NT2/D1 (cell line): ENCODE measurements at regions not wholly inside any gene's neighbourhood (a gene's known extent, or its start where the extent isn't known, plus 50 kb on each side); places are given as distances from the start of the nearest gene placed in this dataset.
A peak's percentile ranks its signal among the peaks of the same experiment; 100 is the strongest.

Experiments
- DNase-seq: peaks from one replicate; pipeline ENCODE4 v3.0.0-alpha.2; 2011; ENCODE audit warnings: low read depth, low spot score
- H3K27me3 ChIP-seq: 2 replicates; pipeline ENCODE4 v1.6.0; 2011; ENCODE audit warnings: mild to moderate bottlenecking; ENCODE audit not compliant: insufficient read length, insufficient read depth
- H3K36me3 ChIP-seq: 2 replicates; pipeline ENCODE4 v1.6.1; 2011; ENCODE audit warnings: mild to moderate bottlenecking, low read length, mixed read lengths; ENCODE audit not compliant: insufficient read depth, insufficient read length
- H3K4me1 ChIP-seq: 2 replicates; pipeline ENCODE4 v1.5.1; 2011; ENCODE audit not compliant: insufficient read depth, insufficient read length
- H3K4me3 ChIP-seq: 2 replicates; pipeline ENCODE4 v1.5.1; 2011; ENCODE audit warnings: low read depth; ENCODE audit not compliant: insufficient read length
- H3K9ac ChIP-seq: 2 replicates; pipeline ENCODE4 v1.6.0; 2011; ENCODE audit warnings: low read depth; ENCODE audit not compliant: insufficient read length
- H3K9me3 ChIP-seq: 2 replicates; pipeline ENCODE4 v1.5.1; 2011; ENCODE audit warnings: mild to moderate bottlenecking, low read length; ENCODE audit not compliant: insufficient read depth
- SUZ12 ChIP-seq: IDR thresholded peaks from 2 replicates; pipeline ENCODE4 v1.6.1; 2011; ENCODE audit not compliant: insufficient read length, insufficient read depth; ENCODE audit errors: extremely low read depth
- YY1 ChIP-seq: IDR thresholded peaks from 2 replicates; pipeline ENCODE4 v1.6.1; 2011; ENCODE audit not compliant: insufficient read length, insufficient read depth
- ZNF274 ChIP-seq: IDR thresholded peaks from 2 replicates; pipeline ENCODE4 v1.6.1; 2011; ENCODE audit warnings: mild to moderate bottlenecking, low read depth, low read length

DNA sequence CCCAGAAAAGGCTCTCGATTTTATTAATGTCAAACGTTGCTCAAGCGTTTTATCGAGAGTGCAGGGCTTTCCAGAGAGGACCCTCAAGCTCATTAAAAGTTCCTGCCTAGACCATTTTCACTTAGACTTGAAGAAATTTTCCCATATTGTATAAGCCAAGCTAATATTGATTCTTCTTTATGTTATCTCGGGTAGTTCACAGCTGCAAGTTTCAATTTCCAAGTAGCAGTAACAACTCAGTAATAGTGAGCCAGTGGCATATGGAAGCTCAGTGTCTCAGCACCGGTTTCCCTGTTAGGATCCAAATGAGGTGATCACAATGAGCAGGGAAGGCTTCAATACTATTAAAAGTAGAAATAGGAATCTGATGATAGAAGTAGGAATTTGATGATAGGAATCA, 274.5 kb downstream of the TMX3 start:
- TF ChIP-seq ZNF274 (no peak), SUZ12 (no peak), YY1 (no peak)
- Histone ChIP-seq H3K9ac (no peak overlapping the region), H3K9me3 (peaks cover 6% of the 10 kb centered on the region), H3K27me3 (no peaks in the 10 kb centered on the region), H3K4me1 (no peaks in the 10 kb centered on the region), H3K4me3 (no peak overlapping the region), H3K36me3 (no peaks in the 10 kb centered on the region)
- no peak for DNase-seq

GRCh38 chr18:68439642-68440041, 275.3 kb downstream of the TMX3 start:
- no peak for DNase-seq
- Histone ChIP-seq H3K9me3 (peaks cover 6% of the 10 kb centered on the region), H3K4me3 (no peak overlapping the region), H3K4me1 (no peaks in the 10 kb centered on the region), H3K36me3 (no peaks in the 10 kb centered on the region), H3K27me3 (no peaks in the 10 kb centered on the region), H3K9ac (no peak overlapping the region)
- TF ChIP-seq ZNF274 = no peak
- TF ChIP-seq YY1 = no peak
- TF ChIP-seq SUZ12 = no peak

- H3K27me3 ChIP-seq = no peaks in the 10 kb centered on the region
- H3K9ac ChIP-seq = no peak overlapping the region
- no peaks in the 10 kb centered on the region for H3K36me3 ChIP-seq
- no peaks in the 10 kb centered on the region for H3K4me1 ChIP-seq
- peaks cover 6% of the 10 kb centered on the region for H3K9me3 ChIP-seq
- TF ChIP-seq SUZ12 (no peak), YY1 (no peak), ZNF274 (no peak)
- H3K4me3 ChIP-seq = no peak overlapping the region
- DNase-seq = peak; percentile 25
These were observed 275.9 kb downstream of the TMX3 start for GRCh38 chr18:68438983-68439382.

- Histone ChIP-seq H3K36me3 (no peaks in the 10 kb centered on the region), H3K4me1 (no peaks in the 10 kb centered on the region), H3K9me3 (peaks cover 6% of the 10 kb centered on the region), H3K4me3 (no peak overlapping the region), H3K9ac (no peak overlapping the region), H3K27me3 (no peaks in the 10 kb centered on the region)
- DNase-seq = no peak
- no peak for TF ChIP-seq ZNF274
- no peak for TF ChIP-seq YY1
- no peak for TF ChIP-seq SUZ12
These were observed 276.4 kb downstream of the TMX3 start for GRCh38 chr18:68438536-68438935.

- H3K27me3 ChIP-seq = no peaks in the 10 kb centered on the region
- no peaks in the 10 kb centered on the region for H3K4me1 ChIP-seq
- TF ChIP-seq SUZ12 = no peak
- no peak for TF ChIP-seq YY1
- no peak for TF ChIP-seq ZNF274
- H3K36me3 ChIP-seq = no peaks in the 10 kb centered on the region
- no peak overlapping the region for H3K9ac ChIP-seq
- peaks cover 6% of the 10 kb centered on the region for H3K9me3 ChIP-seq
- no peak overlapping the region for H3K4me3 ChIP-seq
- no peak for DNase-seq
These were observed 278.4 kb downstream of the TMX3 start for GRCh38 chr18:68436485-68436884.

DNA sequence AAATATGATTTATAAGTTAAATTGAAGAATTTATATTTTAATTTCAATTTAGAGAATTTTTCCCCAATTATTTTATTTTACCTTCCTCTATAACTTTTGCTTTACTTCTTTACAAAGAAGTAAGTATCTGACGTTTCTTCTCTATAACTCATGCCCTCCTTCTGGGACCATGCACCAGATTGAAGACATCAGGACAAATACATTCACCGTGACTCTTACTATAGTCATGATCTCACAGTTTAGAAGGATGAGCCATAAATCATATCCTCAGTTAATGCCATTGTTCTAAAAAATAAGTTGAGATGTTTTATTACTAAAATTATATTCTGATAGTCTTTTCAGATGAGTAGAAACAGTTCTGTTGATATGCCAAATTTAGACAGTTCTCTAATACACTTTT, 279.3 kb downstream of the TMX3 start:
- Histone ChIP-seq H3K9ac (no peak overlapping the region), H3K9me3 (peaks cover 6% of the 10 kb centered on the region), H3K4me3 (no peak overlapping the region), H3K4me1 (no peaks in the 10 kb centered on the region), H3K36me3 (no peaks in the 10 kb centered on the region), H3K27me3 (no peaks in the 10 kb centered on the region)
- DNase-seq = no peak
- TF ChIP-seq SUZ12 (no peak), YY1 (no peak), ZNF274 (no peak)

GRCh38 chr18:68431922-68432198, 283.0 kb downstream of the TMX3 start:
- H3K4me3 ChIP-seq = no peak overlapping the region
- TF ChIP-seq SUZ12 (no peak), ZNF274 (no peak), YY1 (no peak)
- no peaks in the 10 kb centered on the region for H3K36me3 ChIP-seq
- no peak overlapping the region for H3K9ac ChIP-seq
- DNase-seq = no peak
- H3K9me3 ChIP-seq = no peaks in the 10 kb centered on the region; the same call in 1 of the 2 replicates
- no peaks in the 10 kb centered on the region for H3K4me1 ChIP-seq
- H3K27me3 ChIP-seq = no peaks in the 10 kb centered on the region

GRCh38 chr18:68431111-68431921, 283.6 kb downstream of the TMX3 start:
- Histone ChIP-seq H3K4me1 (no peaks in the 10 kb centered on the region), H3K36me3 (no peaks in the 10 kb centered on the region), H3K9me3 (no peaks in the 10 kb centered on the region), H3K9ac (no peak overlapping the region), H3K27me3 (no peaks in the 10 kb centered on the region), H3K4me3 (no peak overlapping the region)
- TF ChIP-seq ZNF274 = no peak
- TF ChIP-seq YY1 = no peak
- no peak for TF ChIP-seq SUZ12
- DNase-seq = no peak
